Nucleus accumbens (tissue), 56 donors: ENCODE measurements at regions not wholly inside any gene's neighbourhood (a gene's known extent, or its start where the extent isn't known, plus 50 kb on each side); places are given as distances from the start of the nearest gene placed in this dataset.

Experiments
- DNase-seq, 56 donors: peaks; one replicate each; lab custom pipeline; 2025; lab: John Stamatoyannopoulos, UW

DNA sequence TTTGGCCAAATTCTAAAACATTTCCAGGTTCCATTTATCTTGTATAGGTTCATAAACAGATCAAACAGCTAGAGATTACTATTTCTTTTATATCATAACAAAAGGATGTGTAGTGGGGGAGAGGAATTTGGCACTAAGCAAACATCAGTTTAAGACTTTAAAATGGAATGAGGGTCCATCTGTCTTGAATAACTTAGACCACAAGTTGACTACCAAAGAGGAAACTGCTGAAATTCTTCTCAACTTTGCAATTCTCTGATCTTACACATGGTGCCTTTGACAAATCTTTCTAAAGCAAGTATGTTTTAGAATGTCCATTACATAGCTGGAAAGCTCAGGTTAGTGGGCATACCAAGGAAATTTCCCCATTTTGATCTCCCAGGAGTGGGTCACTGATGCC, 140.5 kb upstream of the ADAMTS9 start:
- no peak for DNase-seq

GRCh38 chr3:64827431-64827830, 139.6 kb upstream of the ADAMTS9 start:
- no peak for DNase-seq

DNA sequence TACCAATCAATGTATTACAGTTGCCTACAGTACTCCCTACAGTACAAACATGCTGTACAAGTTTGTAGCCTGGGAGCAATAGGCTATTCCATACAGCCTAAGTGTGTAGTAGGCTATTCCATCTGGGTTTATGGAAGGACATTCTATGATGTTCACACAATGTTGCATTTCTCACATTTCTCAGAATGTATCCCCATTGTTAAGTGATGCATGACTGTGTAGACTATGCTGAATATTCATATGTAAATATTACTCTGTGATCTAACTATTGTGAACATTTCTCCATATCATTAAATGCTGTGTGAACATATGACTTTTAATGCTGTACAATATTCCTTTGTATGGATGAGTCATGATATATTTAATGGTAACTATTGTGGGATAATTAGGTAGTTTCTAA, 139.2 kb upstream of the ADAMTS9 start:
- DNase-seq, result no peak

GRCh38 chr3:64825404-64826120, 137.8 kb upstream of the ADAMTS9 start:
- no peak for DNase-seq

- DNase-seq, result no peak
Observed at GRCh38 chr3:64824394-64824909, 136.7 kb upstream of the ADAMTS9 start.

GRCh38 chr3:64818196-64818595, 130.4 kb upstream of the ADAMTS9 start:
- DNase-seq, result no peak

GRCh38 chr3:64816355-64816754, 128.6 kb upstream of the ADAMTS9 start:
- DNase-seq, result no peak

GRCh38 chr3:64815789-64816188, 128.0 kb upstream of the ADAMTS9 start:
- no peak for DNase-seq

DNA sequence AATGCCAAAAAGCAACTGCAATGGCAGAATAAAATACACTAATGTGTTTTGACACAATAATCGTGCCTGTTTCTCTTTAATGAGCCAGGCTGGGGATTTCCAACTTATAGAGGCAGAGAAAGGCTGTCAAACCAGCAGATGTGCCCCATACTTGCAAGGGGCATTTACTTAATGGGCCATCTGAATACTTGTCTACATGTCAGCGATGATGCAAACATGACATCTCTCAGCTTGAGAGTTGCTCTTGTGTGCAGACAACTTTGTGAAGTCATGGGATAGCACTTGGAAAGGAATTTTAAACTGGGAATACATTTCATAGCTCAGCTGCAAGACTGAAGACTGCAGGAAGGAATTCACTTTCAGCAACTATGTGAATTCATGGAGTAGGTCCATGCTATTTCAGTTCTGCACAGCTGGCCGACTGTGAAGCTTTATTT, 127.4 kb upstream of the ADAMTS9 start:
- DNase-seq, result no peak

DNA sequence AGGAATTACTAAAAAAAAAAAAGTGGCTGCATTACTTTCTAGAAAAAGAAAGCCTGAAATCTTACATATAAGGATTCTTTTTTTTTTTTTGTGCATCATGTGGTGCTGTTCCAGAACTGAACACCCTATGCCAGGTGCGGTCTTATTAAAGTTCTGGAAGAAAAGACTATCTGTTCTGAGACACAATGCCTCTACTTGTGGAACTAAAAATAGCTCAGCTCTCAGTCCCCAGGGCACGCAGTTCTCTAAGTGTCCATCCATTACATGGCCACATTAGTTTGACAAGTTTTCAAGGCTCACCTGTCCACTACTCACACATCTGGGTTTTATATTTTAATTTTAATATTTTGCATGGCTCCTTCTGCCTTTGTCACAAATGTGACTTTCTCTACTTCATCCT, 126.6 kb upstream of the ADAMTS9 start:
- no peak for DNase-seq

DNA sequence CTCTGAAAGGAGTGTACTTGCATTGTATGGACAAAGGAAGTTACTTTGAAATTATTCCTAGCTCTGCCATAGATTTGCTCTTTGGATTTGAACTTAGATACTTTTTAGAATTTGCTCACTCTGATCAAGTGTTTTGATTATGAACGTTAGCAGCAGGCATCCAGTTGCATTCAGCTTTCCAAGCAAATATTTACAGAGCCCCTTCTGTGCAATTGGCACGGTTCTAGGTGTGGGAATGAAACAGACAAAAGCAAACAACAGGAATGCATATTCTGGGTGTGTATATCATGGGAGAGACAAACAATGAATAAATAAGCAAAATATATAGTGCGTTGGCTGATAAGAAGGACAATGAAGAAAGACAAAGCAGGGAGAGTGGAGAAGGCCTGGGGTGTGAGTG, 125.5 kb upstream of the ADAMTS9 start:
- no peak for DNase-seq

DNA sequence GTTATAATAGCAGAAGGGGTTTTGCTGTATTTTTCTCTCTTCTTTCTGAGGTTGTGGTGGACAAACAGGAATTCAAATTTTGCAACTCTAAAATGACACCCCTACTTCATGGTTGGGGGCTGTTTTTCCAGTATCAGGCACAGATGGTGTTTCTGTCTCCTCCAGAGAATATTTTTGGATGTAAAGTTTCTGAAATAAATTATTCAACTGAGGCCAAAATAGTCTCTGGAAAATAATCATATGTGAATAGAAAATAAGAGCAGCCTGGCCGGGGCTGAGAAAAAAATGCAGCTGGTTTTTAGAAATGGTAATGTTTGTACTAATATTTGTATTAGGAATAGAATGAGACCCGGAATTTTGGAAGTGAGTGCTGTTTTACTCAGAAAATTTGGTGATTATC, 121.3 kb upstream of the ADAMTS9 start:
- DNase-seq, result no peak

GRCh38 chr3:64808061-64808460, 120.3 kb upstream of the ADAMTS9 start:
- DNase-seq, result no peak

DNA sequence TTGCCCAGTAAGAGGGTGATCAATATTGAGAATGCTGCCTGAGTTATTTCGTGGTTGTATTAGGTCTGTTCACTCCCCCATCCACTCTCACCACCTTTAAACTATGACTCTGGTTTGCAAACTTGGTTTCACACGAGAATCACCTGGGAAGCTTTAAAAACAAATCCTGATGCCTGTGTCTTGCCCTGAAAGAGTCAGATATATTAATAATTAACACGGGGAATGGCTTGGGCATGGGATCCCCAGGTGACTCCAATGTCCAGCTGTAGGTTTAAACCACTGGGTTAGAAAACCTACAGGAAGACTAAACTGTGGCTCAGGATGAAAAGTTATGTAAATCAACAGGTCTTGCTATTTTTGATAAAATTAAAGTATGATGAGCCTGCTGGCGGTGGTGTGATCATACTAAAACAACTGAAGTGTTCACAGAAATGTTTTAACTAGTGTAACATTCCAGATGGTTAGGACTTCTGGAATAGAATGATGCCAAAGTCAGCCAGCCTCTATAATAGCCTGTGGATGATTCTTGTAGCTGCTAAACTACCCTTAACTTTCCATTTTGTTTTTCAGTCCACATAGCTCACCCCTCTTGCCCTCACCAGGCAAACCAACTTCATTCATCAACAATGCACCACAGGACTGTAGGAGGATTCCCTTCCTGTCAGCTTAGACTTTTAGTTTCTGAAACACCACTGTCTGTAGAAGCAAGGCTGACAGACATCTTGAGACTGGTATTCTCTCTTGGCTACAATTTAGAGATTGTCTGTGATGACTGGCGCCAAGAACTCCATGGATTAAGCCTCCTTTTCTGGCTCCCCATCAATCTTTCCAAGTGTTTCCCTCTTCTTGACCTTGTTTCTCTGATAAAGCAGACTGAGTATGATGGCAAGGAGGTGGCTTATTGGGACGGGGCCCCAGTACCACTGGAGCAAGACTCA, 119.1 kb upstream of the ADAMTS9 start:
- DNase-seq, result no peak

DNA sequence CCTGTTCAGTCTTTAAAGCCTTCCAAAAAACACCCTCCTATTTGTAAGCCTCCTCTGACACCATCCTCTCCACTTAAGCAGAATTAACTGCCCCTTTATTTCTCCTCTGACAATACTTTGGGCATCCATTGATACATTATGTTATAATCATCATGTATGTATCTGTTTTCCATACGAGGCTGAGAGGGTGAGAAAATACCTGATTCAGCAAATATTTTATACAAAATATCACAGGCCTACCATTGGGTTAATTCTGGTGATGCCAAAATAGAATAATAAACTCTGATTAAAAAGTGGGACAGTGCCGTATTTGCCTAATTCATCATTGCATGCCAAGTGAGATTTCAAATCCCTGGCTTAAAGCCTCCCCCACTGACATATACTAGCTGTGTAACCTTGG, 118.2 kb upstream of the ADAMTS9 start:
- no peak for DNase-seq

- DNase-seq, result no peak
Observed at GRCh38 chr3:64805248-64805647, 117.4 kb upstream of the ADAMTS9 start.

DNA sequence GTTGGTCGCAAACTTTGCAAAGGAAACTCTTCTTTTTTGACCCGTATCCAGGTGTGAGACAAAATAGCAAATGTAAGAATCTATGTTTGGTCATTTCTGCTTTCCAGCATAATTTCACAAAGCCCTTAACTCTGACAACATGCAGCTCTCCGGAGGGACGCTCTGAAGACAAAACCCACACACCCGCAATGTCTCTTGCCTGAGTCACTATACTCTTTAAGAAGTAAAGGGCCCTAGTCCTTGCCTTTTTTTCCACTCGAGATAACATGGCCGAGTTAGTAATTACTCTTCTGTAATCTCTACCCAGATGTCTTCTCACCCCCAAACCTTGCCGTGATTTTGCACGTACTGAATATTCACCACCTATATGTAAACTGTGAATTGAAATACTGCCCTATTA, 115.7 kb upstream of the ADAMTS9 start:
- DNase-seq, result no peak

DNA sequence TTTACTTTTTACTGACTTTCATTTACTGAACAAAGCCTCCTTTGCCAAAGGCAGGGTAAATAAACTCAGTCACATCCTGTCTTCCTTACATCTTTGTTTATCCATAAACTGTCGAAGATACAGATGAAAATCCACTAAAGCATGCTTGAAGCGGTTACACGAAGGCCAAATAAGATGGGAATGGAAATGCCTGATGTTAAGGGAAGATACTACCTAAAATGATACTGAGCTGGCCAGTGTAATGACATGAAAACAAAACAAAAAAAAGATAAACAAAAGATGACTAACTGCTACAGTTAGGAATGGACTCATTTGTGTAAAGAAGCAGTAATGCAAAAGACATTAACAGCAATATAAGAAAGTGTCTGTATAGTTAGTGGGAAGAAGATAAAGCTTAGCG, 114.7 kb upstream of the ADAMTS9 start:
- no peak for DNase-seq

- DNase-seq, result no peak
Observed at GRCh38 chr3:64801856-64802255, 114.1 kb upstream of the ADAMTS9 start.

DNA sequence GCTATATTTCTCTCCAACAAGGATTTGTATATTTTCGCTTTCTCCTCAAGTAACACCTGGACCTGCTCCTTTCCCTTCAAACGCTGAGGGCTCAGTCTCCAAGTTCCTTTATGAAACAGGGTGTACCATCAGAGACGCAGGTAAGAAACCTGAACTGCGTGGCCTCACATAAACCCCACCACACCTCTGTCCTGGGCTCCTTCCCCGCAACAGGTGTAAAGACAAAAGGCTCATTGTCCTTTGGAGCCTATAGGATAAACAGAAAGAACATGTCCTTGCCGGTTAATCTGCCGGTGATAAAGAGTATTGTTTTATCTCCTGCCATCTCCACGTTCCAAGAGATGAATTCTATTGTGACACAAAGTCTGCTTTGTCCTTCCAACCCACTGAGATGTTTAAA, 111.8 kb upstream of the ADAMTS9 start:
- no peak for DNase-seq

DNA sequence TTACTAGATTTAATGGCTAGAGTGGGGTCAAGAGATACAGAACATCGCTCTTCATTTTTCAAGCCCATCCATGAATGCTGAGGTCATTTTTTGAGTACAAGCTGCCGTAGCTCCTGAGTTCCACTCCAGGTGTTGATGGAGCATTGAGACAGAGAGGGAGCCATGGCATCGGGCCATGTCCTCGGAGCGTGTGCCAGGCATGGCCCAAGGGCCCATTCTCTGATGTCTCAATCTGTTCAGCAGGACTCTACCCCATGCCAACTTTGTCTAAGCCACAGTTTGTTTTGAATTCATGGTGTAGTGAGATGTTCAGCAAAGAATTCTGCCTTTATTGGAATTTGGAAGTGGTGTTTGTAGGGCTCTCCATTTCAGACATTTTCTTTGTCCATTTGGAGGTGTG, 110.5 kb upstream of the ADAMTS9 start:
- DNase-seq, result no peak
